Inferior parietal cortex (tissue), 1 donor: ENCODE measurements at regions not wholly inside any gene's neighbourhood (a gene's known extent, or its start where the extent isn't known, plus 50 kb on each side); places are given as distances from the start of the nearest gene placed in this dataset.
A peak's percentile ranks its signal among the peaks of the same experiment; 100 is the strongest.
"Not testable (repeated sequence)": the region's sequence is repeated elsewhere in the genome, so short reads cannot be mapped to it uniquely, and the experiment has no call there.

ENCODE experiments used
- DNase-seq: peaks from one replicate; pipeline ENCODE4 v3.0.0-alpha.2; 2016; ENCODE audit errors: extremely low spot score

DNA sequence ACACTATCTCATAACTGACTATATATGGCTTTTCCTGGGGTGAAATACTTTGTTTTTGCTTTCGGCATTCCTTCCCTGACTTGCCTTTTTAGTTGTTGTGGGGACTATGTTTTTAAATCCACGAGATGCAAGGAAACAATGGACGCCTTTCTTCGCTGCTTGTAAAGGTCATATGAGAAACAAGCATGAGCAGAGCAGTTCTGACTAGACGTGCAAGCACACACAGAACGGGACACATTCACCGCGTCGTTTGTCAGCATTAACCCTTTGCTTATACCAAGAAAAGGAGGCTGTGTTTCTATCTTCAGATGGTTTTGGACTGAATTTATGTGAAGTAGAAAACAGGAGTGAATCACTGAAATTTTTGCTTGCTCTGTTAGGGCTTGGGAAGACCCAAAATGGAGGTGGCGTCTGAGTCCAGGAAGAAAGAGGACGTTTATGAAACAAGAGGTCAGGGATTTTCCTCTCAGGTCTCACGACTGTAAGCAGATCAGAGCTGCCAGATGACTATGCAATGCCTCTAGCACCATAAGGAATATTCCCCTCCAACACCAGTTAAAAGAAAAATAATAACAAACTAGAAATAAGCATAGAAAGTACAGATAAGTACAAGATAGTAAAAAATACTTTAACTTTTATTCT lies 358.9 kb downstream of the DLEU7 start:
- DNase-seq = peak; percentile 55

DNA sequence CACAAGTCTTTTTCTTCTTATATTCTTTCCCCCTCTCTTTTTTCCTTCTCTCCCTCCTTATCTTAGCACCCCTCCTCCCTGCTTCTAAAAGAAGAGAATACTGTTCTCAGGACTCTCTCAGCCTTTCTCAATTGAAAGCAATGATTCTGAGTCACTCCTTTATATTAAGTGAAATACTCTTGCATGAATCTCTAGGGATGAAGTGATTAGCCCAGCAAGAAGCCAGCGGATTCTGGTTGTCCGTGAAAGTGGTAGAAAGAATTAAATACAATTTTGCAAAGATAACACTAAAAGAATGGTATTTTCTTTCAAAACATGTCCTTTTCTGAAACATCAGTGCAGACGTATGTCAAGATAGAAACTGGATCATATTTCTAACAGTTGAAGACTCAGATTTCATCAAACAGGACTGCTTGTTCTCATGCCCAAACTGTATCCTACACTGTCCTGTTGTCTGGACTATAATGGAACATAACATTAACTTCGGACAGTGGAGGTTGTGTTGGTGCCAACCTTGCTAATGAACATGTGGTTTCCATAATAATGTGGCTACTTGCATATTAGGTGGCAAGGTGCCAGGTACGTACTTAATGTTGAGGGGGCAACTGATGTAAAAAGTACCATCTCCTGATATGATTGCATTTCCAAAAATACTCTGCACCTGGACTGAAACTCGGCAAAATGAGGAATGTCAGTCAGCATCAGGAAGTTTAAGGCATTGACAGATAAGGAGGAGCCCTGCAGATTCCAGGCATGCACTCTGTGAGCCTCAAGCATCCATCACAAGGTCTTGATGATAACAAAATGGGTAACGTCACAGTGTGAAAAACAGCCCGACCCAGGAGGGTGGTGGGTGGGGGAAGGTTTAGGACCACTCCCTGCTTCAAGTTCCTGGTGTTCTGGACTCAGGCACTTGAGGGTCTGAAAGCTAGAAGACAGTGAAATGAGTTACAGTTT lies 357.2 kb downstream of the DLEU7 start:
- DNase-seq = no peak

DNA sequence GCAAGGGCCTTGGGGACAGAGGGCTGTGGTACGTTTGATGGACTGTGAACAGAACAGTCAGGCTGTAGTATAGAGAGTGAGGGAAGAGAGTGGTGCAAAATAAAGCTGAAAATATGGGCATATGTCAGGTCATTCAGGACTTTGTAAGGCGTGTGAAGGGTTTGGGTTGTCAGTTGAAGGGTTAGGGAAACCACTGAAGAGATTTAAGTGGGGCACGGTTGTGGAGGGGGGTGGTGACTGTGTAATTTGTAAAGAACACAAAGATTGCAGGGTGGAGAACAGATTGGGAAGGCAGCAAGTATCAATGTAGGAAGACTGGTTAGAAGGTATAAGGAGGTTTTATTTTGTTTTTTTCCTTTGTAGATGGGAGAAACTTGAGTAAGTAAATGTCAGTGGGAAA lies 349.8 kb downstream of the DLEU7 start:
- no peak for DNase-seq

DNA sequence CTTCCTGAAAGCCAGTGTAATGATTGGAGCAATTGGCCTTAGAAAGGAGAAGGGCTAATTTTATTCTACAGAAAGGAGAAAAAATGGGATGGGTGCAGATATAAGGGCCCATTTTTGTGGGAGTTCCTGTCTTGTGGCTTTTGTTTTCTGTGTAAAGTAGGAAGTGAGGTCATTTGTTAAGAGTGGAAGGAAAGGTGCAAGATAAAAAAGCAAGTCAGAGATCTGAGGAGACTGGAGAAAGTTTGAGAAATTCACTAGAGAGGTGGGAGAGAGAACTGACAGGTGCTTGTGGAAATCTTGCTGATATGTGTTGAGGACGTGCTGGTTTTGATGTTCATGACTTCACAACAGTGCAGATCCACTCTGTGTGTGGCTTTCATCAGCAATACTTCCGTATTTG lies 349.4 kb downstream of the DLEU7 start:
- DNase-seq = peak; percentile 0

DNA sequence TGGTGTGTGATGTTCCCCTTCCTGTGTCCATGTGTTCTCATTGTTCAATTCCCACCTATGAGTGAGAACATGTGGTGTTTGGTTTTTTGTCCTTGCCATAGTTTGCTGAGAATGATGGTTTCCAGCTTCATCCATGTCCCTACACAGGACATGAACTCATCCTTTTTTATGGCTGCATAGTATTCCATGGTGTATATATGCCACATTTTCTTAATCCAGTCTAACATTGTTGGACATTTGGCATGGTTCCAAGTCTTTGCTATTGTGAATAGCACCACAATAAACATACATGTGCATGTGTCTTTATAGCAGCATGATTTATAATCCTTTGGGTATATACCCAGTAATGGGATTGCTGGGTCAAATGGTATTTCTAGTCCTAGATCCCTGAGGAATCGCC lies 340.3 kb downstream of the DLEU7 start:
- not testable (repeated sequence) for DNase-seq

DNA sequence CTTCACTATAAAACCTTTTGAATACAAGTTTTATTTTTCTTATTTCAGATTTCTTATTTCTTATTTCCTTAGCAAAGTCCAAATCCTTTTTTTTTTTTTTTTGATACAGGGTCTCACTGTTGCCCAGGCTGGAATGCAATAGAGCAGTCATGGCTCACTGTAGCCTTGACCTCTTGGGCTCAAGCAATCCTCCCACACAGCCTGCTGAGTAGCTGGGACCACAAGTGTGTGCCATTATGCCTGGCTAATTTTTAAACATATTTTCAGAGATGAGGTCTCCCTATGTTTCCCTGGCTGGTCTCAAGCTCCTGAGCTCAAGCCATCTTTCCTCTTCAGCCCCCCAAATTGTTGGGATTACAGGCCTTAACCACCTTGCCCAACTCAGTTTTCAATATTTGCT lies 334.3 kb downstream of the DLEU7 start:
- DNase-seq = no peak

DNA sequence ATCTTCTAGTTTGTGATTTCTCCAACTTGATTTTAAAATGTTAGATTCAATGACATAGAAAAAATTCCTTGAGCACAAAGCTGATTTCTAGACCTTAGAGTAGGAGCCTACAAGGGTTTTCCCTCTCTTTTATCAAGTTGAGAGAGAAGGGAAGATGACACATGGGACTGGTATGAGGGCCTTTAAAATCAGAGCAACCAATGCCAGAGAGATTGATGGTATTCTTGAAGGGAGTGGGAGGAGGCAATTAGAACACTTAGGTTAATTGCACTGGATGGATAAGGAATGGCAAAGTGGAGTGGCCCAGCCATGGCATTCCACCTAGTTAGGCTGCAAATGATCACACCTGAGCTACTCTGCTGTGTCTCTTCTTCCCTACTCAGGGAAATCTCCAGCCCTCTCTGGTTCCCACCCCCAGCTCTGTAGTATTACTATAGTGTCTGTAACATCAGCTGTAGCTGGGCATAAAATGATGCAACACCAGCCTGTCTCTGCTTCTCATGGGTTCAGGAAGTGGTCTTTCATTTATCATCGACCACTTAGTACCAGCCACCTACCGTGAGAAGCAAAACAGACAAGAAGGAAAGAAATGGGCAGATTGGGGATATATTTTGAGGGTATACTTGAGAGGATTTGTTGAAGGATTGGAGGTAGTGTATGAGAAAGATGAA lies 333.6 kb downstream of the DLEU7 start:
- no peak for DNase-seq

DNA sequence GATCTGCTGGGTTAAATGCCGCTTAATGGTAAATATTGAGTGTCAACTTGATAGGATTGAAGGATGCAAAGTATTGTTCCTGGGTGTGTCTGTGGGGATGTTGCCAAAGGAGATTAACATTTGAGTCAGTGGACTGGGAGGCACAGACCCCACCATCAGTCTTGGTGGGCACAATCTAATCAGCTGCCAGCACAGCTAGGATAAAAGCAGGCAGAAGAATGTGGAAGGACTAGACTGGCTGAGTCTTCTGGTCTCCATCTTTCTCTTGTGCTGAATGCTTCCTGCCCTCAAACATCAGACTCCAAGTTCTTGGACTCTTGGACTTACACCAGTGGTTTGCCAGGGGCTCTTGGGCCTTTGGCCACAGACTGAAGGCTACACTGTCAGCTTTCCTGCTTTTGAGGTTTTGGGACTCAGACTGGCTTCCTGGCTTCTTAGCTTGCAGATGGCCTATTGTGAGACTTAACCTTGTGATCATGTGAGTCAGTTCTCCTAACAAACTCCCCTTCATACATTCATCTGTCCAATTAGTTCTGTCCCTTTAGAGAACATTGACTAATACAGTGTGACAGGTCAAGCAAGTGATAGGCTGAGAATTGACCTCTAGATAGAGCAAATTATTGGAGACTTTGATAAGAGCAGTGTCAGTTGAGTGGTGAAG lies 332.5 kb downstream of the DLEU7 start:
- peak; percentile 0 for DNase-seq

DNA sequence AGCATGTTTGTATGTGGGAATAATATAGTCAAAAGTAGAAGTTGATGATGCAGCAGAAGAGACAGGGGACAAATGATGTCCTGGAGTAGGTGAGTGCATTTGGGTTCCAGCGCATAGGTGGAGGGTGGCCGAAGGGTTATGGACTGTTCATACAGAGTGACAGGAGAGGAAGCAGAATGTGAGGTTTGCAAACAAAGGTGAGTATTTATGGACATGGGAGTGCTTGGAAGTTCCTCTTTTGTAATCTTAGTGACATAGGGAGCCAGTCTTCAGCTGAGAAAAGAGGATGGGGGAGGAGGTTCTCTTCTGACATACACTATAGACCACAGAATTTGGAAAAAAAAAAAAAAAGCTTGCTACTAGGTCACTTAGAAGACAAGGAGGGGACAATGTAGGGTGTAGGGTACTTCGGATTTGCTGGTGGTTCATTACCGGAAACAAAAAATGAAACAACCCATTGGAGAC lies 331.6 kb downstream of the DLEU7 start:
- peak; percentile 25 for DNase-seq

DNA sequence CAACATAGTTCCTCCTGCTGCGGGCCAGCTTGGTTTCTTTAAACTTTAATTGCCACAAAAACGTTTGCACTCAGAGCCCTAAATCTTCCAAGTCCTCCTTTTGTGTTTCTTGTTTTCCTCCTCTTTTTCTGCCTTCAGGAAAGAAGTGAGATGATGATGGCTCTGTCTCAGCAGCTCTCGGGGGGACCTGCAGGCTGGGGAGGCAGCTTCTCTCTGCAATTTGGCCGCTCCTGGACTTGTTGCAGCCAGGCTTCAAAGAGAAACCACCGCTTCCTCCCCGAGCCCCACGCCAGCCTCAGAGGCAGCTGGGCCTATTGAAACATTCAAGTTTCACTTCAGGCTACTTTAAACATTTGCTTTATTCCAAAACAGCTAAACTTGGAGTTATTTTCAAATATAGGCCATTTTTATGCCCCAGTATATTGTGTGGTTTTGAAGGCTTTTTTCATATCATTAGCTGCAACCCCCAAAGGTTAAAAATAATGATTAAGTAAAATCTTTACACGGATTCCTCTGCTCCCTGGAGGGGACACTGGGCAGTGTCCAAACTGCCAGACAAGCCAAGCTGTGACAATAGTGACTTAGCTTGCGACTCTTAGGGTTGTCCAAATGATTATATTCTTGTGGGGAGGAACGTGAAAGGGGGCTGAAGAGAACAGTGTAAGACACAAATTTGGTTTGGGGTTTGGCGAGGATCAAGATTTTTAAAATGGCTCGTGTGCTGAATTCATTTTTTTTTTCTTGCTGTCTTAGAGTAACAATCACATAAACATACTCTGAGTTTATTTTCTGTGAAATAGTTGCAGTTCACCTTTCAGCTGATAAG lies 330.8 kb downstream of the DLEU7 start:
- DNase-seq = peak; percentile 44

DNA sequence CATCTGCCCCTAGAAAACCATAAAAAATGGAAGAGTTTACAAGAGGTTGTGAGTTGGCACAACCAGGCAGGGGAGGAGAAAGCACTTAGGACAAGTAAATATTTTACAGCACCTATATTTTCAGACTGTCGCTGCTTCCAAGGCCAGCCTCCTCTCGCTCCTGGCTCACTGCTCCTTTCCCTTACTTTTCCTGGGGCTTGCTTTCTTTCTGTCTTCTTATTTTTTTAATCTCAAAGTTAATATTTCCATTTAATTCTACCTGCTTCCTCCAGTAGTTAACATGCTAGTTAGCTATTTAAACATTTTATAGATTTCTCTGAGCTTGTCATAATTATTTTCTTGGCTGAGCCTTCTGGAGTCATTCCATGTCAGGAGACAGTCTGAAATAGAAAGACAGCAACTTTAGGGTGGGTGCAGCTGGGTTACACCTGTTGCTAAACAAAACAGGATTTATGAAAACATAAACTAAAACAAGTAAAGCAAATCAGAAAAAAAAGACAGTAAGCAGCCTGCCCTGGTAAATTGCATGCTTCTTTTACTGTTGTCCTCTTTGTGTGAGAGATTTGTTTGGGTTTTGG lies 330.1 kb downstream of the DLEU7 start:
- peak; percentile 2 for DNase-seq

DNA sequence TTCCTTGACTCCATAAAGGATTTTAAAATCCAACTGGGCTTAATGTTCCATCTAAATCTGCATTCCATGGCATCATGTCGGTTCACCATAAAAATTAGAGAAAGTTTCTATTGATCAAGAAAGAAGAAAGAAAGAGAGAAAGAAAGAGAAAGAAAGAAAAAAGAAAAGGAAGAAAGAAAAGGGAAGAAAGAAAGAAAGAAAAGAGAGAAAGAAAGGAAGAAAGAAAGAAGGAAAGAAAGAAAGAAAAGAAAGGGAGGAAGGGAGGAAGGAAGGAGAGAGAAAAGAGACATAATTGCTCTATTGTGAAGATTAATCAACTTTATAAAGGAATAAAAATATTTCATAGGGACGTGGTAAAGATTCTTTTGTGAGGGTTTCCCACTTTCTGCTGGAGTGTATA lies 329.2 kb downstream of the DLEU7 start:
- DNase-seq = no peak

DNA sequence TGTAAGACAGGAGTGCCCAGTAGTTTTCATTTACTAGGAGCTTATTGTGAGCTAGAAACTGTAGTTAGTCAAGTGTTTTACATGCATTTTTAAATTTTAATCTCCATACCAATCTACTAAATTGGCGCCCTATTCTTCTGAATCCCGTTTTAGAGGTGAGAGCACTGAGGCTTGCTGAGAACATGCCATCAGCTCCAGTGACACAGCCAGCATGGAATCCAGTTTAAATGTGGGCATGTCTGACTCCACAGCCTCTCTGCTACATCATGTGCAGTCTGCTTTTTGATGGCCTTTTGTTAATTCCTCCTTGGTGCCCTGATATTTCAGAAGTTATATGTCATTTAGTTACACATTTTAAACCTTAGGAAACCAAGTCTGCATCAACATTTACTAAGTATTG lies 325.4 kb downstream of the DLEU7 start:
- no peak for DNase-seq

DNA sequence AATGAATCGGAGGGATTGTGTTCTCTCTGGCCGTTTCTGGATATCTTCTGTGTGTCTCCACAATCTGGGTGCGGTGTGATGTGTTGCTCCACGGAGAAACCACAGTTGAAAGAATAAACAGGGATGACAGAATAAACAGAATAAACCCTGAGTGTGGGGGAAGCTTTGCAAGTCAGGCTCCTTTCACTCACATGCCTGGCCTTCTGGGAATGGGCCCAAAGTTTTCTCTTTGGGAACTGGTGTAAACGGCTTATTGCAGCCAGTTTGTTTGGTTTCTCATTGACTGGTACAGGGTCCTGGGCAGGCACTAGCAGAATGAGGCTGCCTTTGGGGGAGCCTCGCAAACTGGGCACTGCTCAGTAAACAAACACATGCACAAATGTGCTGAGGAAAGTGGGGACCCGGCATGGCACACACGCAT lies 324.7 kb downstream of the DLEU7 start:
- peak; percentile 62 for DNase-seq

DNA sequence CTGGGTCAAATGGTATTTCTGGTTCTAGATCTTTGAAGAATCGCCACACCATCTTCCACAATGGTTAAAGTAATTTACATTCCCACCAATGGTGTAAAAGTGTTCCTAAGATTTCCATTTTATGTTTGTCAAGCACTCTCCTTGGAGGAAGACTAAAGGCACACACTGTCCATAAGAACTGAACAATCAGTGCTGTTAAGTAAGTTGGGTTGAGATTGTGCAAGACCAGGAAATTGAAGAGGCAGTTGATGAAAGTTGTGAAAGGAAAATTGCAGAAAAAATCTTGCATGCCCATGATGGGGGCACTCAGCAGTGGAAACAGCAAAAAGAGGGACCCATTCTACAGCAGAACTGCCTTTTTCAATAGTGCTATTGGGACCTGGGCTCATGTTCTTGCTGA lies 323.6 kb downstream of the DLEU7 start:
- DNase-seq = peak; percentile 1

DNA sequence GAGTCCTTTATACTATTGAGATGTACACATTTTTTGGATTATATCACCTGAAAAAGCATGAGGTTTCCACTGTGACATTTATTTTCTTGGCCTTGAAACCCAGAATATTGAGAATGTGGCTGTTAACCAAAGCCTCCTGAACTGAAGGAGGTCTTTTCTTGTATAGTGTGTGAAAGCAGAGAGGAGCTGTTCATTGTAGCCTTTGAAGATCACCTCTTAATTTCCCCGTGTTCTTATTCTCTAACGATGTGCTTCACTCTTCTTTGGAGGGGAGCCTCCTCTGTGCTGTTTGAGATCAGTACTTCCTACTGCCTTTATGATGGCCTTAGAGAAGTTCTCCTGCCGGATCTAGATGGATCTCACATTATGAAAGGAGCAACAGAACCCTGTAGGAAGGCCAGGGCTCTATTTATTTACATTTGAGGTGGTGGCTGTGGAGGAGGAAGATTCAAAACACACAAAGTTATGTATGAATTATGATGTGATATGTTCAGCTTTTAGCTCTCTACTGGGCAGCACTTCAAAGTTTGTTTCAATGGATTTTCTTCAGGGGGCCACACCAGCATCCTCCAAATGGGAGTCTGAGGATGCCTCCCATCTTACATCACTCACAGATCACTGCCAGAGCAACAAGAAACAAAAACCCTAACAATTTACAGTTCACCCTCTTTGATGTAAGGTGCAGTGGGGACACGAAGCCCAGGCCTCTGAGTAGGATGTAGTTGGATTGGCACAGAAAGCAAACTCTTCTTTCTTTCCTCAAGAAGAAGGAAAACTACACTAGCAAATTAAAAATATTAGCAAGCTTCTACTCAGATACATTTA lies 322.3 kb downstream of the DLEU7 start:
- peak; percentile 2 for DNase-seq

DNA sequence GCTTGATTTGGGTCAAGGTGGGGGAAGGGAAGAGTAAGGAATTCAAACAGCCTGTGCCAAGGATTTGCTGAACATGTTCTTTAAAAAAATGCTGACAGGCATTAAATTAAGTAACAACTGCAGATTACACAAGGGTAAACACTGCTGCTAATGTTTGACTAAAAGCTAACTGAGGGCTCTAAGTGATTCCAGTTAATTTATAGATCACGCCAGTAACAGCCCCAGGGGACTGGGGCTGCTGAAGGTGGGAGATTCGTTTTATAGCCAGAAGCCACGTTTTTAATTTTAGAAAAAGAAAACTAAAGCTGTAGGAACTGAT lies 321.7 kb downstream of the DLEU7 start:
- no peak for DNase-seq

DNA sequence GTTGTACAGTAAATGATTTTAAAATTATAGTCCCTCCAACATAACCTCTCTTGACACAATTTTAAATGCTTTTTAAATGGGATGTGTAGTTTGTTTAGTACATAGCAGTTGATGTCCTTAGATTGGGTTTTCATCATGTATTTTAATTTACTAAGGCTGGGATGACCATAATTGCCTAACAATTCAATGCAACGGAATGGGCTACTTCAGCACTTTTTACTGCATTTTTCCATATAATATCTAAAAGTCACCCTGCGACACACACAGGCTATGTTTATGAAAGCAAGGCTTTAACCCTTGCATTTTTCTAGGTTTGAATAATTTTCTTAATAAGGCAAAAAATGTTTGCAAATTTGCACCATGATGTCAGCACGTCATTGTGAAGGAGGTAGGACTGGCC lies 321.0 kb downstream of the DLEU7 start:
- DNase-seq = peak; percentile 0

DNA sequence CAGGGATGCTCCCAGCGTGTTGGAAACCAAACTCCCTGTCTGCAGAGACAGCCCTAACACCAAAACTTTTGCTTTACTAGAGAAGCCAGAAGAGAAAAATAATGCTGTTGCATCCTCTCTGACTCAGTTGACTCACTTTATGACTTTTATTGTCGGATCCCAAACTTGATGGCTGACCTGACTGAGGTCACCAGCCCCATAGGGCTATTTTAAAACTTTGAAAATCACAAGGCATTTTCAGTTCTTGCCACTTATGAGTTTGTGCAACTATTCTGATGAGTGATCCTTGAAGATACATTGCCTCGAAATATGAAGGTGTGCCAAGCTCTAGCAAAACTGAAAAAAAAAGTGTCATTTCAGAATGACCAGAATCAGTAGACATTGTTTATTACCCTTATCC lies 320.2 kb downstream of the DLEU7 start:
- DNase-seq = no peak

DNA sequence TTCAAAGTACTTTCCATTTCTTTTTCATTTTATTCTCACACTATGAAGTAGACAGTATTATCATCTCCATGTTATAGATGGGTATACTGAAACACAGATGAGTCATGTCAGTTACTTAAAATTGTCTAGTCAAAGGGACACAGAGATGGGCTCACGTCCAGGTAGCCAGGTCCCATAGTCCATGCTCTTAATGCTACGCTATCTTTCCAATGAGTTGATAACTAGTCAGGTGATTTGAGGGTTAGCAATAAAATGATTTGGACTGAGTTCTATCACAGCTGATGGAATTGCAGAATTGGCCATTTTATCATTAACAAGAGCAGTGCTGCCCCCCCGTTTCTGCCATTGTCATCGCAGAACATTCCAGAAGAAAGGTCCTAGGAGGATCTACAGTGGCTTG lies 318.9 kb downstream of the DLEU7 start:
- no peak for DNase-seq
